ENCODE measurements at regions not wholly inside any gene's neighbourhood (a gene's known extent, or its start where the extent isn't known, plus 50 kb on each side); places are given as distances from the start of the nearest gene placed in this dataset.

GRCh38 chr14:36028218-36028617 lies 148.3 kb downstream of the PTCSC3 start:
- no peak for DNase-seq

- DNase-seq: no peak
Measured at GRCh38 chr14:36027354-36027753, 149.2 kb downstream of the PTCSC3 start.

- no peak for DNase-seq
Measured at GRCh38 chr14:36022765-36023410, 153.6 kb downstream of the PTCSC3 start.

GRCh38 chr14:36021591-36022320 lies 154.8 kb downstream of the PTCSC3 start:
- DNase-seq: no peak

- no peak for DNase-seq
Measured at GRCh38 chr14:36021030-36021422, 155.5 kb downstream of the PTCSC3 start.

GRCh38 chr14:36020120-36021029 lies 156.1 kb downstream of the PTCSC3 start:
- DNase-seq: no peak

- peak; percentile 7 for DNase-seq
Measured at GRCh38 chr14:36019126-36019525, 157.4 kb downstream of the PTCSC3 start.

GRCh38 chr14:36014236-36014635 lies 162.3 kb downstream of the PTCSC3 start:
- no peak for DNase-seq

- no peak for DNase-seq
Measured at GRCh38 chr14:36013483-36013882, 163.0 kb downstream of the PTCSC3 start.

GRCh38 chr14:36012621-36013020 lies 163.9 kb downstream of the PTCSC3 start:
- no peak for DNase-seq

GRCh38 chr14:36009643-36010042 lies 166.9 kb downstream of the PTCSC3 start:
- DNase-seq: no peak

GRCh38 chr14:36006623-36007022 lies 169.9 kb downstream of the PTCSC3 start:
- no peak for DNase-seq

GRCh38 chr14:36005670-36006069 lies 170.9 kb downstream of the PTCSC3 start:
- DNase-seq: no peak

GRCh38 chr14:36001936-36002335 lies 174.6 kb downstream of the PTCSC3 start:
- DNase-seq: no peak

- DNase-seq: no peak
Measured at GRCh38 chr14:35999294-35999693, 173.2 kb downstream of the BRMS1L start.

GRCh38 chr14:35998303-35998702 lies 172.2 kb downstream of the BRMS1L start:
- DNase-seq: no peak

- DNase-seq: no peak
Measured at GRCh38 chr14:35993684-35993960, 167.5 kb downstream of the BRMS1L start.

- DNase-seq: no peak
Measured at GRCh38 chr14:35992816-35993683, 166.9 kb downstream of the BRMS1L start.

GRCh38 chr14:35991356-35991755 lies 165.2 kb downstream of the BRMS1L start:
- no peak for DNase-seq

GRCh38 chr14:35989736-35990135 lies 163.6 kb downstream of the BRMS1L start:
- DNase-seq: no peak

GRCh38 chr14:35988972-35989690 lies 163.0 kb downstream of the BRMS1L start:
- no peak for DNase-seq

GRCh38 chr14:35988550-35988949 lies 162.4 kb downstream of the BRMS1L start:
- no peak for DNase-seq

Data from CD4-positive, alpha-beta T cell treated with Interleukin-4 for 4 hours (primary cell).